GM23338 (cell line): ENCODE measurements at regions not wholly inside any gene's neighbourhood (a gene's known extent, or its start where the extent isn't known, plus 50 kb on each side); places are given as distances from the start of the nearest gene placed in this dataset.

Source experiments
- ATAC-seq: fragments of 200-7000 bp; cut with Tn5 transposase; 3 replicates; pipeline ENCODE4 v1.9.1; 2020
- DNase-seq: peaks from one replicate; pipeline ENCODE4 v3.0.0-alpha.2; 2015; ENCODE audit warnings: low spot score
- H2AFZ ChIP-seq: fragments of 200-600 bp; sonication (generic); 2 replicates; pipeline ENCODE4 v1.8.0; 2016; ENCODE audit warnings: antibody characterized with exemption, mild to moderate bottlenecking, moderate library complexity
- H3F3A ChIP-seq: fragments of 200-600 bp; sonication (generic); replicated peaks from 2 replicates; pipeline ENCODE4 v1.8.0; 2017; ENCODE audit warnings: antibody characterized with exemption, mixed run types, low read depth
- H3K27ac ChIP-seq: fragments of 200-600 bp; sonication (generic); 2 replicates; pipeline ENCODE4 v1.6.1; 2016; ENCODE audit warnings: low read depth
- H3K27me3 ChIP-seq: fragments of 200-600 bp; sonication (generic); 2 replicates; pipeline ENCODE4 v1.8.0; 2016; ENCODE audit warnings: mild to moderate bottlenecking, mixed run types, moderate library complexity; ENCODE audit not compliant: insufficient read depth
- H3K36me3 ChIP-seq: fragments of 200-600 bp; sonication (generic); 2 replicates; pipeline ENCODE4 v1.8.0; 2016; ENCODE audit warnings: mild to moderate bottlenecking; ENCODE audit not compliant: insufficient read depth
- H3K4me1 ChIP-seq: fragments of 200-600 bp; sonication (generic); 2 replicates; pipeline ENCODE4 v1.8.0; 2016; ENCODE audit warnings: mild to moderate bottlenecking, moderate library complexity; ENCODE audit not compliant: insufficient read depth
- H3K4me2 ChIP-seq: fragments of 200-600 bp; sonication (generic); 2 replicates; pipeline ENCODE4 v1.7.1; 2017; ENCODE audit warnings: mixed run types
- H3K4me3 ChIP-seq: fragments of 200-600 bp; sonication (generic); 2 replicates; pipeline ENCODE4 v1.6.1; 2016; ENCODE audit warnings: mixed run types
- H3K79me2 ChIP-seq: fragments of 200-600 bp; sonication (generic); replicated peaks from 2 replicates; pipeline ENCODE4 v1.8.0; 2017; ENCODE audit warnings: mild to moderate bottlenecking; ENCODE audit not compliant: insufficient read depth
- H3K9me2 ChIP-seq: fragments of 200-600 bp; sonication (generic); 2 replicates; pipeline ENCODE4 v1.8.0; 2017; ENCODE audit not compliant: insufficient read depth
- H4K20me1 ChIP-seq: fragments of 200-600 bp; sonication (generic); replicated peaks from 2 replicates; pipeline ENCODE4 v1.8.0; 2017; ENCODE audit warnings: mild to moderate bottlenecking; ENCODE audit not compliant: insufficient read depth
- H3K27ac Mint-ChIP-seq: 2 replicates; pipeline ENCODE4 v1.8.0; 2020; ENCODE audit warnings: inconsistent platforms, mild to moderate bottlenecking, moderate library complexity, mixed read lengths
- H3K27me3 Mint-ChIP-seq: 3 replicates; pipeline ENCODE4 v1.8.0; 2022; ENCODE audit warnings: low read depth, mild to moderate bottlenecking, moderate library complexity, mixed read lengths, inconsistent platforms; ENCODE audit not compliant: insufficient read depth, poor library complexity
- H3K36me3 Mint-ChIP-seq: 3 replicates; pipeline ENCODE4 v1.8.0; 2021; ENCODE audit warnings: low read depth, mild to moderate bottlenecking, inconsistent platforms, moderate library complexity, mixed read lengths
- H3K4me1 Mint-ChIP-seq: 3 replicates; pipeline ENCODE4 v1.8.0; 2020; ENCODE audit warnings: mild to moderate bottlenecking, inconsistent platforms, mixed read lengths
- H3K4me3 Mint-ChIP-seq: 3 replicates; pipeline ENCODE4 v1.8.0; 2021; ENCODE audit warnings: moderate library complexity, mild to moderate bottlenecking, inconsistent platforms, mixed read lengths
- H3K9me3 Mint-ChIP-seq: 3 replicates; pipeline ENCODE4 v1.8.0; 2020; ENCODE audit warnings: moderate library complexity, mild to moderate bottlenecking, inconsistent platforms, mixed read lengths
- CREB1 ChIP-seq: fragments of 250-450 bp; sonication (Bioruptor Pico); IDR thresholded peaks from 2 replicates; pipeline ENCODE4 v1.5.0; 2020; ENCODE audit warnings: low read depth, mild to moderate bottlenecking, moderate library complexity
- ZNF462 ChIP-seq: fragments of 250-450 bp; sonication (Bioruptor Pico); IDR thresholded peaks from 2 replicates; pipeline ENCODE4 v1.5.0; 2020; ENCODE audit warnings: mild to moderate bottlenecking, moderate library complexity
- TF ChIP-seq, protein P1 (sequence below): IDR thresholded peaks from 2 replicates; pipeline ENCODE4 v1.6.1; 2016; ENCODE audit warnings: antibody characterized with exemption

DNA sequence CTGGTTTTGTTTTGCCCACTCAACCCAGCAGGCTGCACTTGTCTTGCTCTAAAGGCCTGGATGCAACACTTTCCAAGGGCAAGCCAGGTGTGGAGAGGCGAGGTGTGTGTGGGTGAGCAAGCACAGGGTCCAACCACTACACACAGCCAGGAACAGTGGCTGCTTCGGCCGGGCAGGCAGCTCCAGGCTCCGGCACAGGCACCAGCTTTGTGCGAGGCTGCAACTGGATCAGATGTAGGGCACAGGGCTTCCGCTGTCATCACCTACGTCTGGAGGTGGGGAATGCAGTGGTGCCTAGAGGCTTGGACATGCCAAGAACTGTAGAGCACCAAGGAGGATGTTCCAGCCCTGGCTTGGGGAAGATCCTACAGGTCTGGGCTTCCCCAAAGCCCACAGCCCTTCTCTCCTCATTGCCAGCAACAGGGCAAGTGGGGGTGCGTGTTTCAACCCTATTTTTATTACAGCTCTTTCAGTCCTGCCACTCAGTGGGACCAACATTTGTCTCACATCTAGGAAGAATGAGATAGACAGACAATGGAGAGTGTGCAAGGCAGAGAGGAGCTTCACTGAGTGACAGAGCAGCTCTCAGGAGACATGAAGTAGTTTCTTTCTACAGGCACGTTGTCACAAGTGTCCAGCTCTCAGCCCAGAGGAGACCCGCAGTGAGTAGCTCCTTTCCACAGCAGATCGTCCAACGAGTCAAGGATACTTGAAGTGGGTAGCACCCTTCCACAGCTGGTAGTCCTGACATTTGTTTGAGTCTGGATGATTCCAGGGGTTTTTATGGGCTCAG, 622.2 kb downstream of the CDH9 start:
- 0 out of 2 replicates have a peak, but pooled peaks cover 2% of the 10 kb centered on the region for H3K9me2 ChIP-seq
- H3K27ac ChIP-seq: no peak overlapping the region
- Mint-ChIP-seq H3K36me3 (peaks cover 2% of the 10 kb centered on the region; the same call in 1 of the 3 replicates), H3K4me1 (no peaks in the 10 kb centered on the region), H3K27me3 (no peaks in the 10 kb centered on the region), H3K9me3 (peaks cover 9% of the 10 kb centered on the region), H3K27ac (no peak overlapping the region), H3K4me3 (no peak overlapping the region)
- no peaks in the 10 kb centered on the region for H3K36me3 ChIP-seq
- no peak for ATAC-seq
- TF ChIP-seq, protein P1, sequence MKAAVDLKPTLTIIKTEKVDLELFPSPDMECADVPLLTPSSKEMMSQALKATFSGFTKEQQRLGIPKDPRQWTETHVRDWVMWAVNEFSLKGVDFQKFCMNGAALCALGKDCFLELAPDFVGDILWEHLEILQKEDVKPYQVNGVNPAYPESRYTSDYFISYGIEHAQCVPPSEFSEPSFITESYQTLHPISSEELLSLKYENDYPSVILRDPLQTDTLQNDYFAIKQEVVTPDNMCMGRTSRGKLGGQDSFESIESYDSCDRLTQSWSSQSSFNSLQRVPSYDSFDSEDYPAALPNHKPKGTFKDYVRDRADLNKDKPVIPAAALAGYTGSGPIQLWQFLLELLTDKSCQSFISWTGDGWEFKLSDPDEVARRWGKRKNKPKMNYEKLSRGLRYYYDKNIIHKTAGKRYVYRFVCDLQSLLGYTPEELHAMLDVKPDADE: no peak
- H2AFZ ChIP-seq: no peak overlapping the region
- no peaks in the 10 kb centered on the region for H3K4me1 ChIP-seq
- H3K4me2 ChIP-seq: no peak overlapping the region
- H3K79me2 ChIP-seq: no peaks in the 10 kb centered on the region
- H3K4me3 ChIP-seq: no peak overlapping the region
- H3F3A ChIP-seq: no peaks in the 10 kb centered on the region
- DNase-seq: no peak
- no peaks in the 10 kb centered on the region for H3K27me3 ChIP-seq
- H4K20me1 ChIP-seq: no peaks in the 10 kb centered on the region

DNA sequence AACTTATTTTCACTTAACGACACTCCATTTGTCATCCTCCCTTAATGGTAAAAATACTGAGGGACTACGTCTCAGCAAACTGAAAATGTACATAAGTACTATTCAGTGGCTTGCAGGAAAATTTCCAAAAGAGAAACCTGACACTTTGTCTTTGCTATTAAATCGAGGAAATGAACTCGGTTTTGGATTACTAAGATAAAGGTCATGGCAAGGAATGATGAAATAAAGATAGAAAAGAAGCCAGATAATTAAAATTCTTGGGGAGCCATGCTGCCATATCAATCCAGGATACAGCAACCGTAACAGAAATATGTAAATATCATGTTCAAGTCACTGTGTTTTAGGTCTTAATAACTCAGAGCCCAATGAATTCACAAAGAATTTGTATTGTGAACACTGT, 647.8 kb downstream of the CDH9 start:
- H3K36me3 ChIP-seq: no peaks in the 10 kb centered on the region
- H3K36me3 Mint-ChIP-seq: no peaks in the 10 kb centered on the region
- no peak overlapping the region for H3K27ac Mint-ChIP-seq
- no peak overlapping the region for H3K4me2 ChIP-seq
- H3K4me1 ChIP-seq: peaks cover 3% of the 10 kb centered on the region; the same call in 1 of the 2 replicates
- H3F3A ChIP-seq: no peaks in the 10 kb centered on the region
- no peak overlapping the region for H3K27ac ChIP-seq
- no peak overlapping the region for H3K4me3 ChIP-seq
- no peaks in the 10 kb centered on the region for H3K27me3 Mint-ChIP-seq
- peaks cover 15% of the 10 kb centered on the region; the same call in 1 of the 2 replicates for H3K9me2 ChIP-seq
- peaks cover 8% of the 10 kb centered on the region for H3K4me1 Mint-ChIP-seq
- ATAC-seq (no peak), DNase-seq (no peak)
- no peak overlapping the region for H2AFZ ChIP-seq
- TF ChIP-seq, protein P1: no peak
- TF ChIP-seq CREB1 (CRISPR knock-in tag) (no peak), ZNF462 (CRISPR knock-in tag) (no peak)
- no peaks in the 10 kb centered on the region for H4K20me1 ChIP-seq
- H3K27me3 ChIP-seq: no peaks in the 10 kb centered on the region
- H3K9me3 Mint-ChIP-seq: no peaks in the 10 kb centered on the region; the same call in 2 of the 3 replicates
- no peak overlapping the region for H3K4me3 Mint-ChIP-seq
- H3K79me2 ChIP-seq: no peaks in the 10 kb centered on the region
